Calu3 (cell line): ENCODE measurements at regions not wholly inside any gene's neighbourhood (a gene's known extent, or its start where the extent isn't known, plus 50 kb on each side); places are given as distances from the start of the nearest gene placed in this dataset.

Source experiments
- BruUV-seq: library from RNA; stranded (reverse); fragments of 400-500 nt; replicated peaks from 2 replicates; lab custom pipeline; 2021; lab: Mats Ljungman, UMichigan
- CTCF ChIA-PET: fragments of 300-600 bp; sonication (Branson Sonifier 250); formaldehyde crosslinking; loops from one replicate; lab custom pipeline; 2022; ENCODE audit warnings: antibody characterized with exemption; lab: Charles Lee
- DNase-seq: peaks from one replicate; pipeline ENCODE4 v3.0.0; 2022
- H3K27ac Mint-ChIP-seq: one replicate; pipeline ENCODE4 v1.8.0; 2022; ENCODE audit warnings: mixed read lengths; ENCODE audit not compliant: unreplicated experiment
- H3K27me3 Mint-ChIP-seq: one replicate; pipeline ENCODE4 v1.8.0; 2022; ENCODE audit warnings: mixed read lengths; ENCODE audit not compliant: unreplicated experiment
- H3K36me3 Mint-ChIP-seq: one replicate; pipeline ENCODE4 v1.8.0; 2022; ENCODE audit warnings: mild to moderate bottlenecking, moderate library complexity, mixed read lengths; ENCODE audit not compliant: insufficient read depth, unreplicated experiment
- H3K4me1 Mint-ChIP-seq: one replicate; pipeline ENCODE4 v1.8.0; 2022; ENCODE audit warnings: mild to moderate bottlenecking, low read depth, mixed read lengths; ENCODE audit not compliant: unreplicated experiment
- H3K4me3 Mint-ChIP-seq: one replicate; pipeline ENCODE4 v1.8.0; 2022; ENCODE audit warnings: mild to moderate bottlenecking, low read depth, moderate library complexity, mixed read lengths; ENCODE audit not compliant: unreplicated experiment
- H3K9me3 Mint-ChIP-seq: one replicate; pipeline ENCODE4 v1.8.0; 2022; ENCODE audit warnings: low read depth, mixed read lengths; ENCODE audit not compliant: unreplicated experiment
- CTCF ChIP-seq: fragments of 200-600 bp; IDR thresholded peaks from one replicate; pipeline ENCODE4 v1.8.0; 2022; ENCODE audit warnings: antibody characterized with exemption; ENCODE audit not compliant: unreplicated experiment
- intact Hi-C: fragments of 100-400 bp; cut with micrococcal nuclease; formaldehyde crosslinking; loops from one replicate; pipeline ENCODE4 v1.10.0; 2022; ENCODE audit not compliant: unreplicated experiment

GRCh38 chr5:147085409-147085808 is 149.4 kb upstream of the STK32A start:
- BruUV-seq: no TSS peak
- intact Hi-C loops: no loop called here
- H3K4me1 Mint-ChIP-seq: peaks cover 8% of the 10 kb centered on the region
- peaks cover 9% of the 10 kb centered on the region for H3K27me3 Mint-ChIP-seq
- H3K4me3 Mint-ChIP-seq: no peak overlapping the region
- no peak for TF ChIP-seq CTCF
- no peaks in the 10 kb centered on the region for H3K36me3 Mint-ChIP-seq
- CTCF ChIA-PET: interaction anchor here (1.9 kb wide), 1 partner anchor 103 kb away, joined by 7 read pairs; no protein-coding TSS in a partner anchor
- no peak for DNase-seq
- no peak overlapping the region for H3K27ac Mint-ChIP-seq
- H3K9me3 Mint-ChIP-seq: no peaks in the 10 kb centered on the region

DNA sequence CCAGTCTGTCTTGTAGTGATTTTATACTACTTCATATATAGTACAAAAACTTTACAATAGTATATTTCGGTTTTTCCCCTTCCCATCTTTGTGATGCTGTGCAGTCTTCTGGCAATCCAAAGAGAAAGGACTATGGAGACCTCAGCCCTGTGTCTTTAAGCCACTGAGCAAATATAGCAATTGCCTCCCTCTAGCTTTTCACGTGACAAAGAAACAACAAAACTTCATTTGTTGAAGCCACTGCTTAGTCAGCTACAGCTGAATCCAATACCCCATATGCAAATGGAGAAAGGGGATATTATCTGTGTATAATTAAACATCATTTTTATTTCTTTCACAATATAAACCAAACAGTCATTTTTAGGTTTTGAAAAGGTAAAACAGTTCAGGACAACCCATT is 142.8 kb upstream of the STK32A start:
- Mint-ChIP-seq H3K27me3 (no peaks in the 10 kb centered on the region), H3K4me3 (no peak overlapping the region), H3K27ac (no peak overlapping the region), H3K9me3 (no peaks in the 10 kb centered on the region), H3K4me1 (no peaks in the 10 kb centered on the region), H3K36me3 (no peaks in the 10 kb centered on the region)
- TF ChIP-seq CTCF: no peak
- CTCF ChIA-PET: interaction anchor here (0.6 kb wide), 1 partner anchor 641 kb away, joined by 5 read pairs; no protein-coding TSS in a partner anchor
- BruUV-seq: no TSS peak
- DNase-seq: no peak
- intact Hi-C loops: no loop called here

DNA sequence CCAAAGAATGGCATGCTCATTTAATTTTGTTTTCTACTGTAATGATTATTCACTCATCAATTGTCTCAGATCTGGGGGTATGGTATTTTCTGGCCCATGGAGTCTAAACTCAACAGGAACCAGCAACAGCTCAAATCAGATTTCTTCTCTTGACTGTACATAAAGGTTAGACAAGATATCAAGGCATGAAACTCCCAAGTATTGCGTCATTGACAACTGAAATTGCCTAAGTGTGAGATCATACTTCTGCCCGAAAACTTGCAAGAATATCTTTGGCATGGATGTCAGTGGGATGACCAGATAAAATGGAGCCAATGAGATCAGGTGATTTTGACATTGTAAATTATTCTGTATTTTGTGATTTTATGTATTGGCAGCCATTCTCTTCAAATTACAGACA is 141.7 kb upstream of the STK32A start:
- TF ChIP-seq CTCF: no peak
- Mint-ChIP-seq H3K27ac (no peak overlapping the region), H3K4me3 (no peak overlapping the region), H3K4me1 (no peaks in the 10 kb centered on the region), H3K27me3 (no peaks in the 10 kb centered on the region), H3K9me3 (no peaks in the 10 kb centered on the region), H3K36me3 (no peaks in the 10 kb centered on the region)
- intact Hi-C loops: no loop called here
- BruUV-seq: no TSS peak
- CTCF ChIA-PET: no interaction called here
- DNase-seq: no peak

DNA sequence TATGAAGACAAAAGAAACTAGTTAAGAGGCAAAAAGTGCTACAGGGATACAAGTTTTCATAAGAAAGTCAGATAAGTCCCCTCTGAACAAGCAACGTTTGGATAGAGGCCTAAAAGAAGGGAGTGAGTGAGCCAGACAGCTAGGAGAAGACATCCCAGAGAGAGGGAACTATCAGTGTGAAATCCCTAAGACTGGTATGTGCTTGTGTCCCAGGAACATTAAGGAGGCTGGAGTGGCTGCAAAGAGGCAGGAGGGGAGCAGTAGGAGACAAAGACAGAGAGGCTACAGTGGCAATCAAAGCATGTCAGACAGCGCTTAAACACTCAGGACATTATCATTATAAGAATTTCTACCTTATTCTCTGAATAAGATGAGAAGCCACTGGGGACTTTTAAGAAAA is 139.1 kb upstream of the STK32A start:
- H3K9me3 Mint-ChIP-seq: no peaks in the 10 kb centered on the region
- no TSS peak for BruUV-seq
- CTCF ChIA-PET: no interaction called here
- no peaks in the 10 kb centered on the region for H3K27me3 Mint-ChIP-seq
- H3K4me3 Mint-ChIP-seq: no peak overlapping the region
- intact Hi-C loops: no loop called here
- no peaks in the 10 kb centered on the region for H3K4me1 Mint-ChIP-seq
- H3K36me3 Mint-ChIP-seq: no peaks in the 10 kb centered on the region
- DNase-seq: no peak
- no peak overlapping the region for H3K27ac Mint-ChIP-seq
- TF ChIP-seq CTCF: no peak
